T-helper 1 cell treated with Interleukin-12 subunit alpha and Interleukin-12 subunit beta and Interleukin-4 antibody, amounts not matched to agents 30 ng/mL and 1 ng/mL, for 36 hours (primary cell): ENCODE measurements at regions not wholly inside any gene's neighbourhood (a gene's known extent, or its start where the extent isn't known, plus 50 kb on each side); places are given as distances from the start of the nearest gene placed in this dataset.

Experiments used
- intact Hi-C: fragments of 100-400 bp; cut with micrococcal nuclease; formaldehyde crosslinking; loops from one replicate; pipeline ENCODE4 v1.15.1; 2024

DNA sequence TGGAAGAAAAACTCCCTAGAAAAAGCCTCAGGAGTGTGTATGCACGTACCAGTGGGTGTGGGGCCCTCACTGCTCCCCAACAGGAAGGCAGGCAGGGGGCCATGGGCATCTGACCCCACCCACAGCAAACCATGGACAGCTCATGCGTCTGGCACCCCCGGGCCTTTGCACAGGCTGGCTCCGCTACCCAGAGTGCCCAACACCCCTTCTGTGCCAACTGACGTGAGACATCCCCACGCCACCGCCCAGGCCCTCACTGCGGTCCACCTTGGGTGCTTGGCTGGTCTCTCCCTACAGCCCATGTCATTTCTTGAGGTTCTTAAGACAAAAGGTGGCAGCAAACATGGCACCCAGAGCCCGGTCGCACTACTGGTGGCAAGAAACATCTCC, 91.4 kb downstream of the NCOR2 start:
- intact Hi-C loops: no loop called here

DNA sequence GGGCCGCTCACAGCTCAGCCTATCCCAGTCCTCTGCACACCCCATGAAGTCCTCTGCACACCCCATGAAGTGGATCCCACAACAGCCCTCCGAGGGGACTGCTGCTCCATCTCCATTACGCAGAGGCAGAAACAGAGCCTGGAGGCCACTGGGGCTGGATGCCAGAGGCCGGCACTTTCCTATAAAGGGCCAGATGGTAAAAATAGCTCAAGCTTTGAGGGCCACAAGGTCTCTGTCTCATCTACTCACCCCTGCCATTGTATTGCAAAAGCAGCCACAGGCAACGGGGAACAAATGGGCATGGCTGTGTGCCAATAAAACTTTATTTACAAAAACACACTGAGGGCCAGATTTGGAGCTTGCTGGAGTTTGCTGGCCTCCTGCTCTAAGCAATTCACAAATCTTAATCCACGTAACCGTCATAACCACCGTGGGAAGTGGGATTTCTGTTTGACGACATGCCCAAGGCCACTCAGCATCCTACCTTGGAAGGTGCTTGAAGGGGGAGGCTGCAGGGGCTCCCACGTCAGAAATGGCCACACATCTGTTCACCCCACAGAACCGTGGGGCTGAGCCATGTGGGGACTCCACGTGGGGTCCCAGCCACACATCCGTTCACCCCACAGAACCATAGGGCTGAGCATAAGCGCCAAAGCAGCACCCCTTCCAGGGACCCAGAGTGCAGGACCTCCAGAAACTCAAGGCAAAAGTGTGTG, 92.0 kb downstream of the NCOR2 start:
- intact Hi-C loops: no loop called here

DNA sequence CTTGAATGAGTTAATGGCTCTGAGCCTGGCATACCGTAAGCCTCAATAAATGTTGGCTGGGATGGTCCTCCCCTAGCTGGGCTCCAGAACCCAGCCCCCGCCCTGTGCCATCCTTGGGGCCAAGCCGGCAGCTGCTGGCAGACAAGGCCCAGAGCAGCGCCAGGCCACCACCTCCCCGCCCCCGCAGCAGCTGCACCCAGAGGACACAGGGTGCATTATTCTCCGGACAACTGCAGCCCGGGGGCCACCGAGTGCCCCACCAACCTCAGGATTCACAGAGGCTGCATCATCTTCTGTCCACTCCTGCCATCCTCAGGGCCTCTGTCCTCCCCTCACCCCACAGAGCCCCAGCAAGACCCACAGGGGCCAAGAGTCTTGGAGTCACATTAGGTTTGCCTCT, 92.7 kb downstream of the NCOR2 start:
- intact Hi-C loops: no loop called here

DNA sequence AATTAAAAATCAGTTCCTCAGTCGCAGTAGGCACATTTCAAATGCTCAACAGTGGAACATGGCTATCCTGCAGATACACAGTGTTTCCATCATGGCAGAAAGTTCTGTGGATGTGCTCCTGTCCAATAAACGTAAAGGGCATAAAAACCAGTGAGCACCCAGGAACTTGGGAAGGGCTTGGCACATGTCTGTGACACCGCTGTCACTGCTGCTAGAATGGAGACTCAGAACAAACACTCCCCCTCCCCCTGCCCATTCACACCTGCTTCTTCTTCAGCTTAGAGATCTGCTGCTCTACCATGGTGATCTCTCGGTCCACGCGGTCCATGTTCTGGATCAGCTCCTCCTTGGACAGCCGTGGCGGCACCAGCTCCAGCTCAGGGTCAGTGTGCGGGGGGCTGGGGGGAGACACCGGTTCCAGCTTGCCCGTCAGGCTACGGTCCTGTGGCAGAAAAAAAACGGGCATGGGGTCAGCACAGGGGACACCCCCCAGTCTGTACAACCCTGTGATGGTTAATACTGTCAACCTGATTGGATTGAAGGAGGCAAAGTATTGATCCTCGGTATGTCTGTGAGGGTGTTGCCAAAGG, 94.6 kb downstream of the NCOR2 start:
- intact Hi-C loops: no loop called here

DNA sequence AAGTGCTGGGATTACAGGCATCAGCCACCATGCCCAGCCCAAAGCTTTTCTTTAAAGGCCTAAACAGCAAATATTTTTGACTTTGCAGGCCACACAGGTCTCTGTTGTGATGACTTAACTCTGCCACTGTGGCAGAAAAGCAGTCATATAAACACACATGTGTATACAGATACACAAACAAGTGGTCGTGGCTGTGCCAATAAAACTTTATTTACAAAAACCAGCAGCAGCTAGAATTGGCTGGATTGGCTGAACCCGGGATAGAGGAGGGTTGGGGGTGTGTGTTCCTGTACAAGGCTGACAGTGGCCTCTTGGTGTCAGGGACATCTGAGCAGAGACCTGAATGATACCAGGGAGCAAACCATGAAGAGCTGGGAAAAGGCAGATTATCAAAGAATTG, 95.6 kb downstream of the NCOR2 start:
- intact Hi-C loops: no loop called here

DNA sequence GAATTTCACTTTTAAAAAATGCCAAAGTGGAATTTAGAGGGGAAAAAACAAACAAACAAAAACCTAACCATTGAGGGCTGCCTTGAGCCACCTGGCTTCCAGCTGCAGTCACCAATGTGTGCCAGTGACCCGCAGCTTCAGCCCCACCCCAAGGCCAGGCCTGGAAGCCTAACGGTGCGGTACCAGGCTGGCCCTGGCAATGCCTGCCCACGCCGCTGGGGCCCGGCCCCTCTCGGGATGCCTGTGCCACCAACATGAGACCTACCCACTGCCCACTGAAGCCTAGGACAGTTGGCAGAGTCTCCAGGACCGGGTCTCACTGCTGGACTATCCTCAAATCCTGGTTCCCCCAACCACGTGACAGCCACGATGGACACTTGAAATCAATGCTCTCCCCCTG, 96.6 kb downstream of the NCOR2 start:
- intact Hi-C loops: no loop called here

DNA sequence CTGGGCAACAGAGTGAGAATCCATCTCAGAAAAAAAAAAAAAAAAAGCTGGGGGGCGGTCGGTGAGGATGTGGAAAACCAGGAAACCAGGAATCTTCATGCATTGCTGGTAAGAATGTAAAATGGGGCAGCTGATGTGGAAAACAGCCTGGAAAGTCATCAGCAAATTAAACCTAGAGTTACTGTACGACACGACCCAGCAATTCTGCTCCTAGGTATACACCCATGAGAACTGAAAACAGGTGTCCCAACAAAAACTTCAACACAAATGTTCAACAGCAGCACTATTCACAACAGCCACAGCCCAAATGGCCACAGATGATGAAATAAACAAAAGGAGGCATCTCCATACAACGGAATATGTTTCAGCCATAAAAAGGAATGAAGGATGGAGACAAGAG, 97.3 kb downstream of the NCOR2 start:
- intact Hi-C loops: no loop called here

DNA sequence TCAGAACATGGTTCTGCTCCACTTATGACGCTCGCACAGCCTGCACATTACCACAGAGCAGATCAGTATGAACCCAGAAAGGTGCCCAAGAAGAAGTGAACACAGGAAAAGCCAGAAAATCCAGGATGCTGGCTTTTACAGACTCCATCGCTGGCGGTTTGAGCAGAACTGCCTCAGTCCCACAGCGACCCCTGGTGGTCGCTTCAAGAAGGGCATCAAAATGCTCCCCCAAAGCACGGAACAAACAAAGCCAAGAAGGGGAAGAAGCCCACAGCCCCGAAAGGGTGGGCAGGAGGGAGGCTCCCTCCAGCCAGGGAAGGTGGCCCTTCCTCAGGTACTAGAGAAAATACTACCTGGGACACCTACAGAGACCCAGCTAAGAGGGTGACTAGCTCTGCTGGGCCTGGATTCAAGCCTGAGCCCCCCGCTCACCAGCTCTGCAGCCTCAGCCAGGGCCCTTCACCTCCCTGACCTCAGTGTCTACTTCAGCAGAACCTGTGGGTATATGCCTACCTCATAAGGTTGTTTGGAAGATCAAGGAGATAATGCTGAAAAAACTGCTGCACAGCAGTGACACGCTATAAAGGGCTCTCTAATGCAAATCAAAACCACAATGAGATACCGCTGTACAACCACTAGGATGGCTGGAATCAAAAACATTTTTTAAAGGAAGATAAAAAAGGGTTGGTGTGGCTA, 98.1 kb downstream of the NCOR2 start:
- intact Hi-C loops: loop anchor here (1.0 to 5.0 kb wide), 3 partner anchors 77 to 433 kb away; no protein-coding TSS in a partner anchor

DNA sequence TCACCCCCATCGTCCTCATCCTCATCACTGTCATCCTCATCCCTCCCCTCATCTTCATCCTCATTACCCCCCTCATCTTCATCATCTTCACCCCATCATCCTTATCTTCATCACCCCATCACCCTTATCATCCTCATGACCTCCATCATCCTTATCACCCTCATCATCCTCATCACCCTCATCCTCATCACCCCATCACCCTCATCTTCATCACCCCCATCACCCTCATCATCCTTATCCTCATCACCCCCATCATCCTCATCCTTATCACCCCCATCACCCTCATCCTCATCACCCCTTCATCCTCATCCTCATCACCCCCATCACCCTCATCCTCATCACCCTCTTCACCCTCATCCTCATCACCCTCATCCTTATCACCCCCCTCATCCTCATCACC, 99.9 kb downstream of the NCOR2 start:
- intact Hi-C loops: loop anchor here (5.0 kb wide), 2 partner anchors 75 to 80 kb away; no protein-coding TSS in a partner anchor

DNA sequence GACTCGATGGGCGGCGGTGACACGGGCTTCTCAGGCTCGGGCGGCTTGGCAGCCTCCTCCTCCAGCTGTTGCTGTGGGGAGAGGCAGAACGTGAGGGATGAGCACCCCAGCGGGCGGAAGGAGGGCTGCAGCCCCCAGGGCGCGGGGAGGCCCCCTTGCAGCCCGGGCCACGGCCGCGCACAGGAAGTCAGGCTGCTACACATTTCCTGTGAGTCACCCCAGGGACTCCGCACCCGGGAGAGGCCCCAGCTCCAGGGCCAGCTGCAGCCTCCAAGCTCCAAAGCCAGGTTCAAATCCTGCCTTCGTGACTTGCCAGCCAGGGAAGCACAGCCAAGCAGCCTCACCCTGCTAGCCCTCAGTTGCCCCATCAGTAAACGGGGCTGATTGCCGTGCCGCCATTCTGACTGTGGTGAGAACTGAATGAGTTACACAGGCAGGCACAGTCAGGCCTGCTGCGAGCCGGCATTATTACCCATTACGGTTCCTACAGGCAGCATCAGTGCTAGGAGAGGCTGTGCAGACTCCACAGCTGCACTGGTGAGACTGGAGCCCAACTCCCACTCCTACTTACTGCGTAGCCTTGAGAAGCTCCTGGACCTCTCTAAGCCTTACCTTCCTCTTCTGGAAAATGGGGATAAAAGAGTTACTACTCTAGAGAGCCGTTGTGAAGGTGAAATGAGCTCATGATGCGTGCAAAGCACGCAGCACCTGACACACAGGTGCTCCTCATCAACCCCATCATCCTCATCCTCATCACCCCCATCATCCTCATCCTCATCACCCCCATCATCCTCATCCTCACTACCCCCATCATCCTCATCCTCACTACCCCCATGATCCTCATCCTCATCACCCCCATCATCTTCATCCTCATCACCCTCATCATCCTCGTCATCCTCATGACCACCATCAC, 100.9 kb downstream of the NCOR2 start:
- intact Hi-C loops: loop anchor here (1.0 to 5.0 kb wide), 7 partner anchors 9 to 308 kb away; no protein-coding TSS in a partner anchor

DNA sequence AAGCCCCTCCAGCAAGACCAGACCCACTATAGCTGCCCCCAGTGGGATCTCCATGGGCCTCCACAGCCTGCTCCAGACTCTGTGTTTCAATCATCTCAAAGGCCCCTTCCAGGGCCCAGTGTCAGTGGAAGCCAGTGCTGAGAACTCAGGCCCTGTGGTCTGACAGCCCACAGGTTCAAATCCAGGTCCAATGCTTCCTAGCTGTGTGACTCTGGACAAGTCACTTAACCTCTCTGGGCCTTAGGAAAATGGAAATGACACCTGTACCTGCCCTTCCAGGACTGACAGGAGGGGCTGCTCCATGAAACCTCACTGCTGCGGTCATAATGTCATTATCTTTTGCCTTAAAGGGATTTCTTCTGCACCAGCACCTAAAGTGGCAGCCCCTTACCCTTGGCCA, 101.9 kb downstream of the NCOR2 start:
- intact Hi-C loops: loop anchor here (5.0 kb wide), 2 partner anchors 73 to 82 kb away; no protein-coding TSS in a partner anchor

DNA sequence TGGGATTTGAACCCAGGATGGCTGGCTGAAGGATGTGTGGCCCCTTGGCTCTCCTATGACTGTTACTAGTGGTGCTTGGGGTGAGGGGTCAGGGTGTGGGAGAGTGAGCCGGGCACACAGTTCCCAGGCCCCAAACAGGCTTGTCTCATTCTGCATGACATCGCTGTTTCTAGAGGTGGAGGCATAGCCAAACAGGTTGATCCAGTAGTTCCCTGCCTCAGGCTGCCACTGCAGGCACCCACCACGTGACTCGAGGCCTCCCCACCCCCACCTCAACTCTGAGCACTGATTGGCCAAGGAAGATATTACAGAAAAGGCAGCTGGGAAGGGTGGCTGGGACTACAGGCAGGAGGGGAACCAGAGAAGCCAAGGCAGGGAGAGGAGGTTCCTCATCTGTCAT, 102.6 kb downstream of the NCOR2 start:
- intact Hi-C loops: loop anchor here (5.0 kb wide), 2 partner anchors 73 to 82 kb away; no protein-coding TSS in a partner anchor

DNA sequence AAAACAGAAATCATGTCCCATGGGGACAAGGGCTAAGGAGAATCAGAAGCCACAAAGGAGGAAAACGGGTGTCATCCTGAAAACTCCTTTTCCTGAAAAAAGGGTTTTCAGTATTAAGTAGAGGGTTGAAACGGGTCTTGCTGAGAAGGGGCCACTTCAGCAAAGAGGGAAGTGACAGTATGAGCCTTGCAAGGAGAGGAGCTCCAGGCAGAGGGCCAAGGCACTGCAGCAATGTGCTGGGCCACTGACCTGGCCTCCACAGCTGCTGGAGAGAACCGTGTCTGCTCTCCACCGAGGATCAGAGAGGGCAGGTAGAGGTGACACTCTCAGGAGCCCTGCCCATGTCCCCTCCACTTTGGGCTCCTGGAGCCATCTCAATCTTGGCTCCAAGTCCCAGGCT, 103.3 kb downstream of the NCOR2 start:
- intact Hi-C loops: no loop called here

DNA sequence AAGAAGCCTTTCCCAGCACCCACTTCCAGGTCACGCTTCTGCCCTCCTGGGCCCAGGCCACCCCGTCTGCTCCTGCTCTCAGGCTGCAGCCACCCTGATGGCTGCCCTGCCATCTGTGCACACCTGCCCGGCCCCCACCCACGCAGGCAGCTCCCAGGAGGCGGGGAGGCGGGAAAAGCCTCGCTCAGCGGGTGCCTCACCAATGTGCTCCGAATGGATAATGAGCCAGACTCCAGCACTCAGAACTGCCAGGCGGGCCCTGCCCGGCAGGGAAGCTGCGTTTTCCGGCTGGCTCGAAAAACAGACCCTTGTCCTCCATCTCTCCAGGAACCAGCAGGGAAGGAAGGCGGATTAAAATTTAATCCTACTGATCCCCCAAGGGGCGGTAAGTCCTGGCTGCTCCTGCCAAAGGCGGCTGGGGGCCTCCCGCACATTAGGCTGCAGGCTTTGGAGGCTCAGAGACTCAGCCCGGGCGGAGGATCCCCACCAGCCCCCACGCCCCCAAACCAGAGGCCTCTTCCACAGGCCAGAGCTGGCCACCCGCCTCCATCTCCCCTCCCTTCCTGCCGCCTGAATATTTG, 104.0 kb downstream of the NCOR2 start:
- intact Hi-C loops: no loop called here

DNA sequence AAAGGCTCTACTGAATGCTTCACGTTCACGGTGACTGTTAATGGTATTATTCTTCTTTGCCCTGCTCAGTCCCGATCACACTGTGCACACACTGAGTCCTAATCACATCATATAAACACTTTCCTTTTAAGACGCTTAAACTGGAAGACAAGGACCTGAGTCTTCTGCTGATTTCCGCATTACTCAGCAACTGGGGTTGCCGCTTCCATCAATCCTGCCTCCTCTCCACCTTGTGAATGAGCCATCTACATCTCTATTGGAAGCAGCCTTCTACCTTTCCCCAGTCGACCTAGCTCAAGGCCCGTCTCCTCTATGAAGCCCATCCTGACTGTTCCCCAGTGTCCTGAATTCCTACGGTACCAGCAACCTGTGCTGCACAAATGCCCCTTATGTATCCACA, 104.7 kb downstream of the NCOR2 start:
- intact Hi-C loops: no loop called here

DNA sequence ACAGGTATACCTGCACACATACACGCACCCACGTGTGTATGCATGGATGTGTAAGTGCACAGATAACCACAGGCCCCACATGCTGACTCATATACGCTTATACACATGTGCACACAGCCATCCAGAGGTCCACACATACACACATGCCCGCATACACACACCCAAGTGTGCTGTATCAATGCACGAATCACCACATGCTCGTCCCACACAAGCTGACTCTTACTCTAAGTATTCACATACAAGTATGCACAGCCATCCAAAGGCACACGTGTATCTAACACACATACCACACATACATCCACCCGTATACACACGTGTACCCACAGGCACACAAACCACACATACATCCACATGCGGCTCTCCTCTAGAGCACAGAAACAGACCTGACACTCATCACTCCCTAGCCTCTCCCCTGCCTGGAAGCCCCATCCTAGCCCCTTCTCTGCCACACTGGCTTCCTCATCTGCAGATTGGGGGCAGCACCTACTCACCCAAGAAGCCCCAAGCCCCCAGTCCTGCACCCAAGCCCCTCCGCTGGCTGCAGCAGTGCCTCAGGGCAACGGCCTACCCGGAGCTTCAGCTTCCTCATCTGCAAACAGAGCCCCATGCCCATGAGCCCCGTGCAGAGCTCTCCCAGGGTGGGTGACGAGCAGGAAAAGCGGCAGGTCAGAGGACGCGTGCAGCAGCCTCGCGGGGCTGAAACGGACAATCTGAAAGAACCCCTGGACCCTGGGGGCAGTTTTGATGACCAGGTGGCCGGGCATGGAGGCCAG, 105.4 kb downstream of the NCOR2 start:
- intact Hi-C loops: no loop called here

DNA sequence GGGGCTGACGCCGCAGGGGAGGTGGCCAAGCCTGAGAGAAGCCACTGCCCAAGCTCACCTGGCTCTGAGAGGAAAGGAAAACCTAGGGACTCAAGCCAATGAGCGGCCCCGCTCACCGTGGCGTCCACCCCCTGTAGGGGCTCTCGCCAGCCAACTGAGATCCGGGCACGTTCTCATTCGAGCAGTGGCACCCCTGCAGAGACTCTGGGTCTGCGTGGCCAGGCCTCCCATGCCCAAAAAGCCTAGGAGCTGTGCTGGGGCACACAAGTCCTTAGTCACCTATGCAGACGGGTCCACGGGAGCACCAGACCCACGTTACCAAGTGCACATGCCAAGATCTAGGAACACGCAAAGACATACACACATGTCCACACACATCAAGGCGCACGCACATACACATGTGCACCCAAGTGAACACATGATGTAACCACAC, 106.2 kb downstream of the NCOR2 start:
- intact Hi-C loops: no loop called here

DNA sequence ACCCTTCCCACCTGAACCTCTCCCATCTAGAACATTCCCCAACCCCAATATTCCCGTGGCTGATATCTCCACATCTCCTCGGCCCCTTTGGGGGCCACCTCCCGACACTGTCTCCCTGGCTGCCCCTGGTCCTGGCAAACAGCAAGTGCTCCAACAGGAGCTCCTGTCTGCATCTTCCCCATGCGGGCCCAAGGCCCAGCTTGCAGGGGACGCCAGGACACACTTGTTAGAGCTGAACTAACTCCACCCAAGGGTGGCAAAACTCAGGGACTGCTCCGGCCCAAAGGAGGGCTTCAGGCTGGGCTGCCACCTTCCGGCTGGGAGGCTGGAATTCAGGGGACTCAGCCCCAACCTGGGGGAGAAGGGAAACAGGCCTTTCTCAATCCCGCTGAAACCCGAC, 106.6 kb downstream of the NCOR2 start:
- intact Hi-C loops: no loop called here

DNA sequence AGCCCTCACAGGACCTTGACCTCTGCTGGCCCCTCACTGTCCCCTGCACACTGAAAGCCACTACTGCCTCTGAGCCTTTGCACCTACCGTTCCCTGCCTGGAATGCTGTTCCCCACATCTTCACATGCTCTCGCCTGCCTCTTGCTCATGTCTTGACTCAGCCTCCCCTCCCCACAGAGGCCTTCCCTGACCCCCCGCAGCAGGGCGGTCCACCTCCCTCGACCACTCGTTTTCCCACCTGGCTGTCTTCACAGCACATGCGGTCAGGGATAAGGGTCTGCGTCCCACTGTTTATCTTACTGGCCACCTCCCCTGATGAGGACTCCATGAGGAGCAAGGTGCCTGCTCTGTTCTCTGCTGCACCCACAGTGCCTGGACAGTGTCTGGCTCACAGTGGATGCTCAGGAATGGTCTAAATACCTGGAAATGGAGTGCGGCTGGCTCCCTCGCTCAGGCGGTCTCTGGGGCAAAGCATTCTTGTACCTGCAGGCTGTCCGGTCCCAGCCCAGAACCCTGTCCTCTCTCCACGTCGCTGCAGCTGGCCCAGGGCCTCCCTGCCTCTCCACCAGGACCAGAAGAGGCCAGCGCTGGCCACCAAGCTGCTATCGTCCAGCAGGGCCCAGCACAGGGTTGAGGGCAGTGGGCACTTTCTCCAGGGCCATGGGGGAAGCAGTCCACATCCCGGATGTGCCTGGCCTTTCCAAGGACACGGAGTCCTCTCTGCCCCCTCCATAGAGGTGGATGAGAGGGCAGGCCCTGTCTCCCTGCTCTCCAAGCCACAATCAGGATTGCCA, 107.4 kb downstream of the NCOR2 start:
- intact Hi-C loops: loop anchor here (5.0 to 10.0 kb wide), 2 partner anchors 445 to 532 kb away; partner anchors contain the start of gene BRI3BP
